H1 (cell line): ENCODE measurements at regions not wholly inside any gene's neighbourhood (a gene's known extent, or its start where the extent isn't known, plus 50 kb on each side); places are given as distances from the start of the nearest gene placed in this dataset.

Source experiments
- CREB1 ChIP-seq: IDR thresholded peaks from 2 replicates; pipeline ENCODE4 v1.6.1; 2012; ENCODE audit warnings: inconsistent platforms
- EGR1 ChIP-seq: IDR thresholded peaks from 2 replicates; pipeline ENCODE4 v1.6.1; 2011; ENCODE audit warnings: low read depth, low read length, borderline replicate concordance
- POLR2AphosphoS5 ChIP-seq: IDR thresholded peaks from 2 replicates; pipeline ENCODE4 v1.6.1; 2011; ENCODE audit warnings: low read depth, low read length
- ZNF274 ChIP-seq: IDR thresholded peaks from 2 replicates; pipeline ENCODE4 v1.7.0; 2012; ENCODE audit warnings: low read length, borderline replicate concordance; ENCODE audit errors: extremely low read depth
- TF ChIP-seq, protein P1 (sequence below), 3 experiments: IDR thresholded peaks; 1 replicate in 2 of 3; 2 replicates in 1 of 3; pipeline versions ENCODE4 v1.5.1 to v1.6.1; 2011; ENCODE audit warnings: low read length in 3 of 3, mild to moderate bottlenecking in 3 of 3, inconsistent platforms in 2 of 3, low read depth in 1 of 3, moderate library complexity in 1 of 3; ENCODE audit not compliant: insufficient read depth in 1 of 3; ENCODE audit errors: control extremely low read depth in 1 of 3

DNA sequence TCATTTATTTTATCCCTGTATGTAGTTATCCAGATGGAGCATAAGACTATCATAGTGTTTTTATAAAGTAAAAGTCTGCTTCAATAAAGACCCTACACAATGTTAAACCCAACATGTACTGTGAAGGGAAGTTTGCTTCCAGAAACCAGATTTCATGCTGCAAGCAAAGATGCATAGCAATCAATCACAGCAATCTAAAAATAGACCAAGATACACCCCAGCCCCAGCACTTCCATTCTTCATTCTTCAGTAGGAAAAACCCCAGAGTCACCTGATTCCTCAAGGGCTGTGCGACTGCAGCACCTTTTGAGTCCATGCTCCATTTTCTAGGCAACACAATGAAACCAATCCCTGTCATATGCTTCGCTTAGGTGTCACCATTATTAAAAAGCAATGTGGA, 66.9 kb upstream of the PDE1C start:
- TF ChIP-seq CREB1 (no peak), POLR2AphosphoS5 (no peak), ZNF274 (no peak), EGR1 (no peak)
- TF ChIP-seq, protein P1, sequence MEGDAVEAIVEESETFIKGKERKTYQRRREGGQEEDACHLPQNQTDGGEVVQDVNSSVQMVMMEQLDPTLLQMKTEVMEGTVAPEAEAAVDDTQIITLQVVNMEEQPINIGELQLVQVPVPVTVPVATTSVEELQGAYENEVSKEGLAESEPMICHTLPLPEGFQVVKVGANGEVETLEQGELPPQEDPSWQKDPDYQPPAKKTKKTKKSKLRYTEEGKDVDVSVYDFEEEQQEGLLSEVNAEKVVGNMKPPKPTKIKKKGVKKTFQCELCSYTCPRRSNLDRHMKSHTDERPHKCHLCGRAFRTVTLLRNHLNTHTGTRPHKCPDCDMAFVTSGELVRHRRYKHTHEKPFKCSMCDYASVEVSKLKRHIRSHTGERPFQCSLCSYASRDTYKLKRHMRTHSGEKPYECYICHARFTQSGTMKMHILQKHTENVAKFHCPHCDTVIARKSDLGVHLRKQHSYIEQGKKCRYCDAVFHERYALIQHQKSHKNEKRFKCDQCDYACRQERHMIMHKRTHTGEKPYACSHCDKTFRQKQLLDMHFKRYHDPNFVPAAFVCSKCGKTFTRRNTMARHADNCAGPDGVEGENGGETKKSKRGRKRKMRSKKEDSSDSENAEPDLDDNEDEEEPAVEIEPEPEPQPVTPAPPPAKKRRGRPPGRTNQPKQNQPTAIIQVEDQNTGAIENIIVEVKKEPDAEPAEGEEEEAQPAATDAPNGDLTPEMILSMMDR (IDR thresholded peaks at IDR 0.05; ENCODE audit: control extremely low read depth in 1 of 3, insufficient read depth in 1 of 3, low read depth in 1 of 3, low read length in 3 of 3): no peak
